ENCODE measurements at regions not wholly inside any gene's neighbourhood (a gene's known extent, or its start where the extent isn't known, plus 50 kb on each side); places are given as distances from the start of the nearest gene placed in this dataset.
"Not testable (repeated sequence)": the region's sequence is repeated elsewhere in the genome, so short reads cannot be mapped to it uniquely, and the experiment has no call there.

DNA sequence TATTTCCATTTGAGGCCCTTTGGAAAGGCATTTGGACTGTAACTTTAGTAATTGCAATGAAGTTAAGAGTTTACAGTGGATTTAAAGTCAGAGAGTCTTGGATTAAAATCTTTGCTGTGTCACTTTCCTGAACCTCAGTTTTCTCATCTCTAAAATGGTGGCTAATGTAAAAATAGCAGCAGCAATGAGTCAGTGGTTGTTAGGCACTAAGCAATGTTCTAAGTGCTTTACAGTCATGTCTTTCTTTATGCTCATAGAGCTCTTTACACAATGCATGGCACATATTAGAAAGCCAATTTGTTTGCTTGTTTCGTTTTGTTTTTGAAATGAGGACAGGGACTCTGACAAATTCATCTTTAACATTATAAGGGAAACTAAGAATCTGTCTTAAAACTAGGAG is 222.7 kb upstream of the DNAJC19 start:
- H3K4me3 ChIP-seq (replicated peaks in 1 of 2; ENCODE audit: low read depth in 2 of 2, low read length in 2 of 2), result no peak overlapping the region
- DNase-seq (ENCODE audit: low read depth in 2 of 2), result no peak
- TF ChIP-seq, protein P1, sequence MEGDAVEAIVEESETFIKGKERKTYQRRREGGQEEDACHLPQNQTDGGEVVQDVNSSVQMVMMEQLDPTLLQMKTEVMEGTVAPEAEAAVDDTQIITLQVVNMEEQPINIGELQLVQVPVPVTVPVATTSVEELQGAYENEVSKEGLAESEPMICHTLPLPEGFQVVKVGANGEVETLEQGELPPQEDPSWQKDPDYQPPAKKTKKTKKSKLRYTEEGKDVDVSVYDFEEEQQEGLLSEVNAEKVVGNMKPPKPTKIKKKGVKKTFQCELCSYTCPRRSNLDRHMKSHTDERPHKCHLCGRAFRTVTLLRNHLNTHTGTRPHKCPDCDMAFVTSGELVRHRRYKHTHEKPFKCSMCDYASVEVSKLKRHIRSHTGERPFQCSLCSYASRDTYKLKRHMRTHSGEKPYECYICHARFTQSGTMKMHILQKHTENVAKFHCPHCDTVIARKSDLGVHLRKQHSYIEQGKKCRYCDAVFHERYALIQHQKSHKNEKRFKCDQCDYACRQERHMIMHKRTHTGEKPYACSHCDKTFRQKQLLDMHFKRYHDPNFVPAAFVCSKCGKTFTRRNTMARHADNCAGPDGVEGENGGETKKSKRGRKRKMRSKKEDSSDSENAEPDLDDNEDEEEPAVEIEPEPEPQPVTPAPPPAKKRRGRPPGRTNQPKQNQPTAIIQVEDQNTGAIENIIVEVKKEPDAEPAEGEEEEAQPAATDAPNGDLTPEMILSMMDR (IDR thresholded peaks at IDR 0.05; ENCODE audit: low read depth, low read length), result no peak

DNA sequence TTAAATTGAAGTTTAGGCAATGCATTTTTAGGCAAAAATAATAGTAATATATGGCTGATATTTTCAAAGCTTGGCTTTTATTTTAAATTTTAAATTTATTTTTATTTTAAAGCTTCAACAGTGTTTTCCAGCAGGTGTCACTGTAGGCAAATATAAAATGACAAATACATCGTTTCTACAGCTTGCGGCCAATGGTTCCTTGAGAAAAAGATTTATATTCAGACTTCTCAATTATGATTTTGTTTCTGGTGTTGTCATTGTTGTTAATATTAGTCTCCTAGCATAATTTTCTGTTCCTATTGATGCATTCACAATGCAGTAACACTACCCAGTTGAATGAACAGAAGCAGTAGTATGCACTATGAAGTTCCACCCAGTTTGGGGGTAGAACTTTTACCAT is 220.7 kb upstream of the DNAJC19 start:
- H3K4me3 ChIP-seq (replicated peaks in 1 of 2; ENCODE audit: low read depth in 2 of 2, low read length in 2 of 2), result no peak overlapping the region
- DNase-seq (ENCODE audit: low read depth in 2 of 2), result peak; percentile 25 to 47
- TF ChIP-seq, protein P1 (IDR thresholded peaks at IDR 0.05; ENCODE audit: low read depth, low read length), result no peak

DNA sequence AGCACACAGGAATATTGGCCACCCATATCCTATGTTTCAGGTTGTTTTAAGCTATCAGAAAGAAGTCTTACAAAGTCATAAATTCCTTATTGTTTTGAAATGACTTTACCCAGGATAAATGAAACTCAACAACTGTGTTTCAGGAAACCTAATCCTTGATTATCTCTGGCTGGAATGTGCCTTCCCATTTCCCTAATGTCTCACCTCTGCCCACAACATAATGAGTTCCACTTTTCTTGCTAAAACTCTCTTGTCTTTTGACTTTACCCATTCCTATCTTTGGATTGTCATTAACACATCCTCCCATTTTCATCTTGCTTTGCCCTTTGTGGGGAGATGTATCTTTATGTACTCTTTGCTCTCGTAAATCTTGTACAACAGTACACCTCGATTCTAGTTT is 200.0 kb upstream of the DNAJC19 start:
- DNase-seq (ENCODE audit: low read depth in 2 of 2), result no peak
- no peak overlapping the region for H3K4me3 ChIP-seq (replicated peaks in 1 of 2; ENCODE audit: low read depth in 2 of 2, low read length in 2 of 2)
- TF ChIP-seq, protein P1 (IDR thresholded peaks at IDR 0.05; ENCODE audit: low read depth, low read length), result no peak

DNA sequence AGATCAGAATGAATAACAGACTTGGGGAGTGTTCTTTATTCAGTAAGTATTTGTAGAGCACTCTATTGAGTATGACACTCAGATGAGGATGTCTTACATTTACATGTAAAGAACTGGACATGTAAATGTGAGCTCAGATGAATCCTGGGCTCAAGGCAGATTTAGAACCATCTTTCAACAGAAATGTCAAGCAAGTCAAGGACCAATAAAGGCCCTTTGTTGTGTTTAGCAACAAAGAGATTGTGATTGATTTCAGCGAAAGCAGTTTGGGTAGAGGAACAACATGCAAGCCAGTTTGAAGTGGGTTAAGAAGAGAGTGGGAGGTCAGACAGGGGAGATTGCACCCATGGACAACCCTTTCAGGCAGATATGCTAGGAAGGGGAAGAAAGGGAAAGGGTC is 194.2 kb upstream of the DNAJC19 start:
- TF ChIP-seq, protein P1 (IDR thresholded peaks at IDR 0.05; ENCODE audit: low read depth, low read length), result no peak
- DNase-seq (ENCODE audit: low read depth in 2 of 2), result no peak
- H3K4me3 ChIP-seq (replicated peaks in 1 of 2; ENCODE audit: low read depth in 2 of 2, low read length in 2 of 2), result no peak overlapping the region

DNA sequence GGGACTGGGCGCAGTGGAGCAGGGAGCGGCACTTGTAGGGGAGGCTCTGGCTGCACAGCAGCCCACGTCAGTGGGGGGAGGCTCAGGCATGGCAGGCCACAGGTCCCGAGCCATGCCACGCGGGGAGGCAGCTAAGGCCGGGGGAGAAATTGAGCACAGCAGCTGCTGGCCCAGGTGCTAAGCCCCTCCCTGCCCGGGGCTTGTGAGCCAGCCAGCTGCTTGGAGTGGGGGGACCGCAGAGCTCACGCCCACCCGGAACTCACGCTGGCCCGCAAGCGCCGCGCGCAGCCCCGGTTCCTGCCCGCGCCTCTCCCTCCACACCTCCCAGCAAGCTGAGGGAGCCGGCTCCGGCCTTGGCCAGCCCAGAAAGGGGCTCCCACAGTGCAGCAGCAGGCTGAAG is 193.5 kb upstream of the DNAJC19 start:
- DNase-seq (ENCODE audit: low read depth in 2 of 2); H3K4me3 ChIP-seq (replicated peaks in 1 of 2; ENCODE audit: low read depth in 2 of 2, low read length in 2 of 2): not testable (repeated sequence)

DNA sequence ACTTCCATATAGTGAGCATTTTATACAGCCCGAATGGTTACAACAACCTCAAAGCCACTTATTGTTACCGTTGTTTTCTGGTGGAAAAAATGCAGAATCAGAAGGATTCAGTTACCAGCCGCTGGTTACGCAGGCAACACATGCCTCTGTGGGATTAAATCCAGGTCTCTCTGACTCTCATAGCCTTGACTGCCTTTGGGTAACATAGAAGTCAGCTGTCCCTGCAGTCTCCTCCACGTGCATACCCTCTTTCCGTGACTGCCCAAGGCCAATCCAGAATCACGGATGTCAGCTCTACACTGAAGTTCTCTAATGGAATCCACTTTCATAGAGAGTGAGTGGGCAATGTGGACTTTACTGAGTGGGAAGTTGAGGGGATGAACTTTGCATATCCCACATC is 189.5 kb upstream of the DNAJC19 start:
- TF ChIP-seq, protein P1 (IDR thresholded peaks at IDR 0.05; ENCODE audit: low read depth, low read length), result no peak
- H3K4me3 ChIP-seq (replicated peaks in 1 of 2; ENCODE audit: low read depth in 2 of 2, low read length in 2 of 2), result no peak overlapping the region
- no peak for DNase-seq (ENCODE audit: low read depth in 2 of 2)

DNA sequence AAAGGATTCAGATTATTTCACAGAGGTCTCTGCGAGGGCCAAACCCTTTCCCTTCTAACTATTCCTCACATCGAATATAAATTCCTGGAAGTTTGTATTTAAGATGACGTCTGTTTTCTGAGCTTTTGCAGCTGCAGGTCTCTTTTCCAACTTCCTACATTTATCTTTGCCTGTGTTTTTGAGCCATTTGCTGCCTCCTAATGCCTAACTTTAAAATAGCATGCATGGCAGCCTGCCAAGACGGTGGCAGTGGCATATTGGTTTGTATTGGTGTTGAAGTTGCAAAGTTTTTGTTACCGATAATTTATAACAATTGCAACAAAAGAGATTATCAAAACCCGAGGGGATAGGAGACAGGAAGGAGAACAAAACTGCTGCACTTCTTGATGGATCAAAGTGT is 187.1 kb upstream of the DNAJC19 start:
- no peak overlapping the region for H3K4me3 ChIP-seq (replicated peaks in 1 of 2; ENCODE audit: low read depth in 2 of 2, low read length in 2 of 2)
- peak; percentile 59 to 67 for DNase-seq (ENCODE audit: low read depth in 2 of 2)
- TF ChIP-seq, protein P1 (IDR thresholded peaks at IDR 0.05; ENCODE audit: low read depth, low read length), result peak; percentile 54

Measured in cardiac fibroblast (primary cell).